Activated T-helper 17 cell treated with anti-CD3 and anti-CD28 coated beads, Interleukin-2, amount 50 U/mL, for 72 hours (primary cell): ENCODE measurements at regions not wholly inside any gene's neighbourhood (a gene's known extent, or its start where the extent isn't known, plus 50 kb on each side); places are given as distances from the start of the nearest gene placed in this dataset.

ENCODE experiments used
- ATAC-seq: fragments of 150-1000 bp; cut with Tn5 transposase; replicated peaks from 2 replicates; pipeline ENCODE4 v1.10.0; 2021; ENCODE audit warnings: mild to moderate bottlenecking, moderate library complexity
- H3K27ac Mint-ChIP-seq: one replicate; pipeline ENCODE4 v1.8.0; 2022; ENCODE audit warnings: mixed read lengths
- H3K27me3 Mint-ChIP-seq: one replicate; pipeline ENCODE4 v1.8.0; 2022; ENCODE audit warnings: mixed read lengths
- H3K36me3 Mint-ChIP-seq: one replicate; pipeline ENCODE4 v1.8.0; 2022; ENCODE audit warnings: low read depth, mild to moderate bottlenecking, mixed read lengths
- H3K4me1 Mint-ChIP-seq: one replicate; pipeline ENCODE4 v1.8.0; 2022; ENCODE audit warnings: mixed read lengths
- H3K4me3 Mint-ChIP-seq: one replicate; pipeline ENCODE4 v1.8.0; 2022; ENCODE audit warnings: mild to moderate bottlenecking, mixed read lengths
- H3K9me3 Mint-ChIP-seq: one replicate; pipeline ENCODE4 v1.8.0; 2022; ENCODE audit warnings: mixed read lengths

DNA sequence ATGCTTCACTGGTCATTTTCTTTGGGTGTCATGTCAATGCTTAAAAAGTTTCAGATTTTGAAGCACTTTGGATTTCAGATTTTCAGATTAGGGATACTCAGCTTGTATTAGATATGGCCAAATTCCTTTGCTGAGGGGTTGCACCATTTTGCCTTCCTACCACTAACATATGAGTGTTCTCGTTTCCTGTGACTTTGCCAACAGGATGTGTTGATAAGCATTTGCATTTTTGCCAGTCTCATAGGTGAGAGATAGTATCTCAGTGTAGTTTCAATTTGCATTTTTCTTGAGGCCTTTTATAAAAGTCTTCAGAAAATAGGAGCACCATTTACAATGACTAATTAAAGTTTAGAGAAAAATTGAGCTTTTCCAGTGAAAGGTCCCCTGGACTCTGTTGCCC, 71.6 kb upstream of the CLCN4 start:
- Mint-ChIP-seq H3K36me3 (peaks cover 7% of the 10 kb centered on the region), H3K4me3 (peak overlapping the region; percentile 44), H3K27ac (no peak overlapping the region), H3K27me3 (no peaks in the 10 kb centered on the region), H3K9me3 (no peaks in the 10 kb centered on the region), H3K4me1 (peaks cover 4% of the 10 kb centered on the region)
- peak; percentile 58 for ATAC-seq

GRCh38 chrX:10086676-10087075, 70.1 kb upstream of the CLCN4 start:
- Mint-ChIP-seq H3K36me3 (peaks cover 7% of the 10 kb centered on the region), H3K27me3 (no peaks in the 10 kb centered on the region), H3K4me1 (peaks cover 4% of the 10 kb centered on the region), H3K27ac (peak overlapping the region; percentile 48), H3K4me3 (no peak overlapping the region), H3K9me3 (no peaks in the 10 kb centered on the region)
- no peak for ATAC-seq

DNA sequence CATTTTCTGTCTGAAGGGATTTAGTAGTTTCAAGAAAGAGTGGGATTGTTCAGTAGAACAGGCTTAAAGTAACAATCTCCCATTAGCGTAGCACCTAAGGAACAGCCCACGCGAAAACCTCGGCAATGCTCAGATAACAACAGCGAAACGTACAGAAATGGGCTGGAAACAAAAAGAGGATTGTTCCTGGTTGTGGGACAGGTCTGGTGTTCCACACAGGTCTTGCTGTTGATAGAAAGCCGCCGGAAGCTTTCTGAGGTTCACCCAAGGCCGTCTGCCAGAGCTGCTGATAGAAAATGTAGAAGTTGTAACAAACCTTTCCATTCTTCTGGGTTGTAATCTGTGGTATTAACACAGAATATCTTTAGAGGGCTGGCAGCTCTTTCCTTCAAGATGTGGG, 69.4 kb upstream of the CLCN4 start:
- Mint-ChIP-seq H3K4me3 (no peak overlapping the region), H3K27me3 (no peaks in the 10 kb centered on the region), H3K9me3 (no peaks in the 10 kb centered on the region), H3K36me3 (peaks cover 12% of the 10 kb centered on the region), H3K4me1 (peaks cover 4% of the 10 kb centered on the region), H3K27ac (no peak overlapping the region)
- no peak for ATAC-seq

DNA sequence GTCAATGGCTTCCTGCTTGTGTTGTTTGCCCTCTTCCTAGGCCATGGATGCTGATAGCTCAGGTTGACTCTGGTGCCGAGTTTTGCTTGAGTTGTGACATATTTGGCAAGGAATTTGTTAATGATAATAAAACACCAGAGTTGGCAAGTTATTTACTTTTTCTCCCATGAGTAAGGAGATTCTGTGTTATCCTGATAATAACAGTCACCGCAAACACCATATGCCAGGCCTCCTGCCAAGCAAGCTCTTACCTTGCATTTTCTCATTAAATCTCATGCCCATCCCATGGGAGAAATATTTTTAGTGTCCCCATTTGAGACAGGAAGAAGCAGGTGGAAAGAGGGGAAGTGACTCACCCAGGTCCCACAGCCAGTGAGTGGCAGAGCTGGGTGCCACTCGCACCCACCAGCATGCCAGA, 67.4 kb upstream of the CLCN4 start:
- Mint-ChIP-seq H3K9me3 (no peaks in the 10 kb centered on the region), H3K27ac (no peak overlapping the region), H3K4me3 (no peak overlapping the region), H3K27me3 (no peaks in the 10 kb centered on the region), H3K36me3 (peaks cover 12% of the 10 kb centered on the region), H3K4me1 (no peaks in the 10 kb centered on the region)
- ATAC-seq: no peak

- Mint-ChIP-seq H3K27me3 (no peaks in the 10 kb centered on the region), H3K27ac (no peak overlapping the region), H3K36me3 (peaks cover 12% of the 10 kb centered on the region), H3K9me3 (no peaks in the 10 kb centered on the region), H3K4me3 (no peak overlapping the region), H3K4me1 (no peaks in the 10 kb centered on the region)
- no peak for ATAC-seq
Observed at GRCh38 chrX:10090319-10090718, 66.5 kb upstream of the CLCN4 start.

DNA sequence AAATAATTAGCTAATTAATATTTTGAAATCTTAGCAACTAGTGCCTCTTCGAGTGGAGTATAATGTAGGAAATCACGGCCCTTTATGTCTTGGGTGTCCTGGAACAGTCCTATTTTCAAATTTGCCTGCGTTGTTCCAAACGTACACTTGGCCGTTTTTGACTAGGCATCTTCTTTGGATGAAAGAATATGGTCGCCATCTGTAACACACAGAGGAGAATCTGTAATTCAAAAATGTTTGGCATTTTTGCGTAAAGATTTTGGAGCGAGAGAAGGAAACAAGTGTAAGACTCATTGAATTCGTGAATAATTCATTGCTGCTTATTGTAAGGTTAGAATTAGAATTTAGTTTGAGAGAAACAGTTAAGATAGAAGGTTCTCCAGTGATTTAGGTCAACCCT, 61.5 kb upstream of the CLCN4 start:
- no peak for ATAC-seq
- Mint-ChIP-seq H3K4me3 (peak overlapping the region; percentile 85), H3K4me1 (peaks cover 22% of the 10 kb centered on the region), H3K9me3 (no peaks in the 10 kb centered on the region), H3K27me3 (no peaks in the 10 kb centered on the region), H3K27ac (no peak overlapping the region), H3K36me3 (peaks cover 35% of the 10 kb centered on the region)

GRCh38 chrX:10095698-10096432, 60.9 kb upstream of the CLCN4 start:
- H3K9me3 Mint-ChIP-seq: no peaks in the 10 kb centered on the region
- no peaks in the 10 kb centered on the region for H3K27me3 Mint-ChIP-seq
- peak overlapping the region; percentile 85 for H3K4me3 Mint-ChIP-seq
- peaks cover 35% of the 10 kb centered on the region for H3K36me3 Mint-ChIP-seq
- ATAC-seq: peak; percentile 74
- peaks cover 22% of the 10 kb centered on the region for H3K4me1 Mint-ChIP-seq
- H3K27ac Mint-ChIP-seq: peak overlapping the region; percentile 91

DNA sequence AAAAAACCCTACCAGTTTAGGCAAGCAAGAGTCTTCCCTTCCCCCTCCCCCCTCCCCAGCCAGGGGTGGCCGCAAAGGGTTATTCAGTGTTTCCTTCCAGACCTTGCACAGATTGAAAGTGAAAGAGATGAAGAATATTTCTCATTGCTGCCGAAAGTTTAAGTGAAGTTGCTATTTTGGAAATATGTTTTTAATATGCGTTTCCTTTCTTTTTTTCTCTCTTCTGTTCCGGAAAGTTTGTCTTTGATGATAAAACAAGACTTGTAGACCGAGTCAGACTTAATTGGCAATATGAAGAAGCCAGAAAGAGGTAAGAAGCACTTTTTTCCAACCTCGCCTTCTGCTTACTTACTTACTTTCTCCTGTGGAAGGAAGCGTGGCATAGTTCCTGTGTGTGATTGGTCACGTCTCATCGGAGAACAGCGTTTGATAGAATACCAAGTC, 58.5 kb upstream of the CLCN4 start:
- Mint-ChIP-seq H3K9me3 (no peaks in the 10 kb centered on the region), H3K4me3 (peak overlapping the region; percentile 85), H3K27me3 (no peaks in the 10 kb centered on the region), H3K27ac (peak overlapping the region; percentile 98), H3K4me1 (peaks cover 22% of the 10 kb centered on the region), H3K36me3 (peaks cover 23% of the 10 kb centered on the region)
- ATAC-seq: peak; percentile 65

DNA sequence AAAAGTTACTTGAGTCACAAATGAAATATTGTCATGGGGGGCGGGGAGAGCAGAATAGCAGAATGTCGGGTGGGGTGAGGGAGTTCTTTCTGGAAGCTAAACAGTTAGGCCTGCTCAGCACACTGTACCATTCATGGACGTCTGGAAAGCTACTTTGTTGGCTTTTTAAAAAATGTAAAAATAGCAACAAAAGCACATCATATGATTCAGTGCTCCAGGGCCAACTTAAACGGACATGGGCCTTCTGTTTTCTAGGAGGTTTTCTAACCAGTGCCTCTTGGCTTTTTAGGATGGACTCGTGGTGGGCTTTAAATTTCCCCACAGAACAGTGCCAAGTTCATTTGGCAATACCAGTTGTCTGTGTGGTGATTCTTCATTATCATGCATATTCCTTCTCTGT, 57.4 kb upstream of the CLCN4 start:
- Mint-ChIP-seq H3K4me3 (peak overlapping the region; percentile 85), H3K4me1 (peaks cover 22% of the 10 kb centered on the region), H3K9me3 (no peaks in the 10 kb centered on the region), H3K36me3 (peaks cover 23% of the 10 kb centered on the region), H3K27ac (peak overlapping the region; percentile 98), H3K27me3 (no peaks in the 10 kb centered on the region)
- no peak for ATAC-seq

GRCh38 chrX:10101269-10101668, 55.5 kb upstream of the CLCN4 start:
- Mint-ChIP-seq H3K9me3 (no peaks in the 10 kb centered on the region), H3K4me3 (no peak overlapping the region), H3K36me3 (peaks cover 19% of the 10 kb centered on the region), H3K27ac (no peak overlapping the region), H3K27me3 (no peaks in the 10 kb centered on the region), H3K4me1 (peaks cover 18% of the 10 kb centered on the region)
- ATAC-seq: no peak

GRCh38 chrX:10102046-10102704, 54.6 kb upstream of the CLCN4 start:
- no peaks in the 10 kb centered on the region for H3K9me3 Mint-ChIP-seq
- no peak for ATAC-seq
- no peak overlapping the region for H3K4me3 Mint-ChIP-seq
- peaks cover 14% of the 10 kb centered on the region for H3K36me3 Mint-ChIP-seq
- H3K4me1 Mint-ChIP-seq: peaks cover 14% of the 10 kb centered on the region
- H3K27me3 Mint-ChIP-seq: no peaks in the 10 kb centered on the region
- H3K27ac Mint-ChIP-seq: no peak overlapping the region

DNA sequence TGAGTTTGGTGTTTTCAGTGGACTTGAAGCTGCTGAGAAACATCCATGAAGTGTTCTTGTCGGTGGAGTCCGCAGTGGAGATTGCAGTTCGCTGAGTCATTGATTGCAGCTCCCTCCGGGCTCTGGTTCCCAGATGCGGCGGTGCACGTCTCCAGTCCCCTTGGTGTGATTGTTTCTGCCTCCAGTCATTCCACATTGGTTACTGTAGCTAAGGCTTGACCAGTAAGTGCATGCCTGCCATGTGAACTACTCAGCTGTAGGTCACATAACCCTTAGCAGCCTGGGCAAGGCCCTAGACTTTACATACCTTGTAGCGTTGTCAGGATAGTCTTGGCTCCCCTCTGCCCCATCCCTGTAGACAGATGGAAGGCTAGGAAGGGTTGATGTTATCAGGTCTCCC, 53.8 kb upstream of the CLCN4 start:
- Mint-ChIP-seq H3K4me1 (peaks cover 12% of the 10 kb centered on the region), H3K4me3 (no peak overlapping the region), H3K27ac (no peak overlapping the region), H3K9me3 (no peaks in the 10 kb centered on the region), H3K27me3 (no peaks in the 10 kb centered on the region), H3K36me3 (peaks cover 14% of the 10 kb centered on the region)
- ATAC-seq: no peak

DNA sequence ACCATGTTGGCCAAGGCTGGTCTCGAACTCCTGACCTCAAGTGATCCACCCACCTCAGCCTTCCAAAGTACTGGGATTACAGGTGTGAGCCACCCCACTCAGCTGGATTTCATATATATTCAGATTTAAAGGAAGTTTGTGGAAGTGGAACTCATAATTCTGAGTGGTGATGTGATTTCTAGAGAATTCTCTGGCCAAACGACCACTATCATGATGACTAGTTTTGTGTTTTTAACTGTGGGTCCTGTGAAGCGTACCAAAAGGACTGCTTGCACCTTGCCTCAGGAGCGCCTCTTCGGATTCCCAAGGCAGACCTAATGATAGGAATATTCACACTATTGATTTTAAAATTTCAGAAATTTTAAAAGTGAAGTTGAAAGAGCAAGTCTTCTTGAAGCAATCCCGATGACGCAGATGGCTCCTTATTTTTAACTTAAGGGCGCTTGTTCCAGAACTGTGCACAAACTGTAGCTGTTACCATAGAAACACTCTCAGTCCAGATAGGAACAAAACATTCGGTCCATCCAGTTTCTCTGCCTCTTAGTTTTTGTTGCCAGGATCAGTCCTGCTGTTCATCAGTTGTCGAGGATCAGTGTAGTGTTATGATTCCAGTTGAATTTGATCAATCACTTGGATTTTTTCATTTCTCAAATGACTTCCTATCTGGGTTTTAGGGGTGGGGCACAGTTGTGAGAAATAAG, 51.7 kb upstream of the CLCN4 start:
- H3K4me1 Mint-ChIP-seq: no peaks in the 10 kb centered on the region
- no peaks in the 10 kb centered on the region for H3K36me3 Mint-ChIP-seq
- no peaks in the 10 kb centered on the region for H3K27me3 Mint-ChIP-seq
- H3K27ac Mint-ChIP-seq: no peak overlapping the region
- no peaks in the 10 kb centered on the region for H3K9me3 Mint-ChIP-seq
- no peak for ATAC-seq
- no peak overlapping the region for H3K4me3 Mint-ChIP-seq

GRCh38 chrX:10106806-10107205, 50.0 kb upstream of the CLCN4 start:
- H3K4me3 Mint-ChIP-seq: peak overlapping the region; percentile 67
- ATAC-seq: peak; percentile 70
- peak overlapping the region; percentile 61 for H3K27ac Mint-ChIP-seq
- H3K4me1 Mint-ChIP-seq: peaks cover 4% of the 10 kb centered on the region
- H3K36me3 Mint-ChIP-seq: peaks cover 7% of the 10 kb centered on the region
- no peaks in the 10 kb centered on the region for H3K9me3 Mint-ChIP-seq
- no peaks in the 10 kb centered on the region for H3K27me3 Mint-ChIP-seq
